Neural cell (in vitro differentiated cells): ENCODE measurements at regions not wholly inside any gene's neighbourhood (a gene's known extent, or its start where the extent isn't known, plus 50 kb on each side); places are given as distances from the start of the nearest gene placed in this dataset.

Experiments
- CTCF ChIP-seq: fragments of 450-650 bp; IDR thresholded peaks from 2 replicates; pipeline ENCODE4 v1.5.1; 2014; ENCODE audit warnings: antibody characterized with exemption, mild to moderate bottlenecking, moderate library complexity; ENCODE audit not compliant: poor library complexity, severe bottlenecking
- EP300 ChIP-seq: fragments of 450-650 bp; conservative IDR thresholded peaks from 2 replicates; pipeline ENCODE4 v1.6.1; 2014; ENCODE audit warnings: antibody characterized with exemption, mild to moderate bottlenecking, moderate library complexity; ENCODE audit not compliant: poor library complexity, severe bottlenecking
- POLR2AphosphoS5 ChIP-seq: IDR thresholded peaks from 2 replicates; pipeline ENCODE4 v1.6.1; 2012
- TAF1 ChIP-seq: IDR thresholded peaks from 2 replicates; pipeline ENCODE4 v1.6.1; 2012; ENCODE audit warnings: low read depth
- TF ChIP-seq, protein P1 (sequence below): IDR thresholded peaks from 2 replicates; pipeline ENCODE4 v1.6.1; 2012; ENCODE audit warnings: borderline replicate concordance

- TF ChIP-seq POLR2AphosphoS5 (no peak), EP300 (no peak), CTCF (no peak), TAF1 (no peak)
- TF ChIP-seq, protein P1, sequence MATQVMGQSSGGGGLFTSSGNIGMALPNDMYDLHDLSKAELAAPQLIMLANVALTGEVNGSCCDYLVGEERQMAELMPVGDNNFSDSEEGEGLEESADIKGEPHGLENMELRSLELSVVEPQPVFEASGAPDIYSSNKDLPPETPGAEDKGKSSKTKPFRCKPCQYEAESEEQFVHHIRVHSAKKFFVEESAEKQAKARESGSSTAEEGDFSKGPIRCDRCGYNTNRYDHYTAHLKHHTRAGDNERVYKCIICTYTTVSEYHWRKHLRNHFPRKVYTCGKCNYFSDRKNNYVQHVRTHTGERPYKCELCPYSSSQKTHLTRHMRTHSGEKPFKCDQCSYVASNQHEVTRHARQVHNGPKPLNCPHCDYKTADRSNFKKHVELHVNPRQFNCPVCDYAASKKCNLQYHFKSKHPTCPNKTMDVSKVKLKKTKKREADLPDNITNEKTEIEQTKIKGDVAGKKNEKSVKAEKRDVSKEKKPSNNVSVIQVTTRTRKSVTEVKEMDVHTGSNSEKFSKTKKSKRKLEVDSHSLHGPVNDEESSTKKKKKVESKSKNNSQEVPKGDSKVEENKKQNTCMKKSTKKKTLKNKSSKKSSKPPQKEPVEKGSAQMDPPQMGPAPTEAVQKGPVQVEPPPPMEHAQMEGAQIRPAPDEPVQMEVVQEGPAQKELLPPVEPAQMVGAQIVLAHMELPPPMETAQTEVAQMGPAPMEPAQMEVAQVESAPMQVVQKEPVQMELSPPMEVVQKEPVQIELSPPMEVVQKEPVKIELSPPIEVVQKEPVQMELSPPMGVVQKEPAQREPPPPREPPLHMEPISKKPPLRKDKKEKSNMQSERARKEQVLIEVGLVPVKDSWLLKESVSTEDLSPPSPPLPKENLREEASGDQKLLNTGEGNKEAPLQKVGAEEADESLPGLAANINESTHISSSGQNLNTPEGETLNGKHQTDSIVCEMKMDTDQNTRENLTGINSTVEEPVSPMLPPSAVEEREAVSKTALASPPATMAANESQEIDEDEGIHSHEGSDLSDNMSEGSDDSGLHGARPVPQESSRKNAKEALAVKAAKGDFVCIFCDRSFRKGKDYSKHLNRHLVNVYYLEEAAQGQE: no peak
Measured at GRCh38 chr10:120646159-120646732, 189.2 kb downstream of the PLPP4 start.
